Endothelial cell (in vitro differentiated cells): ENCODE measurements at regions not wholly inside any gene's neighbourhood (a gene's known extent, or its start where the extent isn't known, plus 50 kb on each side); places are given as distances from the start of the nearest gene placed in this dataset.

Experiments
- DNase-seq: peaks from one replicate; pipeline ENCODE4 v3.0.0; 2021; ENCODE audit warnings: low spot score
- H3K27ac Mint-ChIP-seq: one replicate; pipeline ENCODE4 v1.8.0; 2021; ENCODE audit warnings: mixed read lengths, inconsistent platforms; ENCODE audit not compliant: unreplicated experiment
- H3K27me3 Mint-ChIP-seq: one replicate; pipeline ENCODE4 v1.8.0; 2021; ENCODE audit warnings: mild to moderate bottlenecking, moderate library complexity, mixed read lengths, inconsistent platforms; ENCODE audit not compliant: unreplicated experiment
- H3K36me3 Mint-ChIP-seq: one replicate; pipeline ENCODE4 v1.8.0; 2021; ENCODE audit warnings: mild to moderate bottlenecking, low read depth, mixed read lengths, inconsistent platforms; ENCODE audit not compliant: unreplicated experiment
- H3K4me1 Mint-ChIP-seq: one replicate; pipeline ENCODE4 v1.8.0; 2021; ENCODE audit warnings: mild to moderate bottlenecking, mixed read lengths, inconsistent platforms; ENCODE audit not compliant: unreplicated experiment
- H3K4me3 Mint-ChIP-seq: one replicate; pipeline ENCODE4 v1.8.0; 2021; ENCODE audit warnings: mild to moderate bottlenecking, mixed read lengths, inconsistent platforms; ENCODE audit not compliant: unreplicated experiment
- H3K9me3 Mint-ChIP-seq: one replicate; pipeline ENCODE4 v1.8.0; 2021; ENCODE audit warnings: mixed read lengths, inconsistent platforms; ENCODE audit not compliant: unreplicated experiment
- TF ChIP-seq, protein P1 (sequence below): fragments of 200-600 bp; sonication (generic); IDR thresholded peaks from one replicate; pipeline ENCODE4 v1.5.0; 2021; ENCODE audit warnings: antibody characterized with exemption; ENCODE audit not compliant: unreplicated experiment

DNA sequence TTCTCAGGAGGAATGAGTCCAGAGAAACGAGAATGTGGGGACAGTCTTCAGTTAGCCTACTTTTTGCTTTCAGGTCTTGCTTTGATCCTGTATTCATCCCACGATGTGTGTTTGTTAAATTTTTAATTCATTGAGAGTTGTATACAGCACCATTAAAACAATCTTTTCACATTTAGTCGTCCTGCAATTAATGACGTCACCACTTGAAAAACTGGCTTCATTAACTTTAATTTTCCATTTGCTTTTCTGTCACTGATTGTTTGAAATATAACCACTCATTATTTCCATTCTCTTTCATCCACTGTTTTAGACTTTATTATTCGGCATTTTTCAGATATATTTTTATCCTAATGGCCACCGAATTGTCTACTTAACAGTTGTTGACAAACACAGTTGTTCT is 146.9 kb downstream of the TFEC start:
- Mint-ChIP-seq H3K4me1 (no peaks in the 10 kb centered on the region), H3K9me3 (no peaks in the 10 kb centered on the region), H3K27ac (no peak overlapping the region), H3K36me3 (no peaks in the 10 kb centered on the region), H3K4me3 (no peak overlapping the region), H3K27me3 (no peaks in the 10 kb centered on the region)
- DNase-seq = no peak
- TF ChIP-seq, protein P1, sequence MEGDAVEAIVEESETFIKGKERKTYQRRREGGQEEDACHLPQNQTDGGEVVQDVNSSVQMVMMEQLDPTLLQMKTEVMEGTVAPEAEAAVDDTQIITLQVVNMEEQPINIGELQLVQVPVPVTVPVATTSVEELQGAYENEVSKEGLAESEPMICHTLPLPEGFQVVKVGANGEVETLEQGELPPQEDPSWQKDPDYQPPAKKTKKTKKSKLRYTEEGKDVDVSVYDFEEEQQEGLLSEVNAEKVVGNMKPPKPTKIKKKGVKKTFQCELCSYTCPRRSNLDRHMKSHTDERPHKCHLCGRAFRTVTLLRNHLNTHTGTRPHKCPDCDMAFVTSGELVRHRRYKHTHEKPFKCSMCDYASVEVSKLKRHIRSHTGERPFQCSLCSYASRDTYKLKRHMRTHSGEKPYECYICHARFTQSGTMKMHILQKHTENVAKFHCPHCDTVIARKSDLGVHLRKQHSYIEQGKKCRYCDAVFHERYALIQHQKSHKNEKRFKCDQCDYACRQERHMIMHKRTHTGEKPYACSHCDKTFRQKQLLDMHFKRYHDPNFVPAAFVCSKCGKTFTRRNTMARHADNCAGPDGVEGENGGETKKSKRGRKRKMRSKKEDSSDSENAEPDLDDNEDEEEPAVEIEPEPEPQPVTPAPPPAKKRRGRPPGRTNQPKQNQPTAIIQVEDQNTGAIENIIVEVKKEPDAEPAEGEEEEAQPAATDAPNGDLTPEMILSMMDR = no peak

GRCh38 chr7:115881476-115881875 is 149.1 kb downstream of the TFEC start:
- H3K27ac Mint-ChIP-seq = no peak overlapping the region
- no peaks in the 10 kb centered on the region for H3K4me1 Mint-ChIP-seq
- no peak overlapping the region for H3K4me3 Mint-ChIP-seq
- H3K36me3 Mint-ChIP-seq = no peaks in the 10 kb centered on the region
- no peak for DNase-seq
- TF ChIP-seq, protein P1 = no peak
- no peaks in the 10 kb centered on the region for H3K27me3 Mint-ChIP-seq
- H3K9me3 Mint-ChIP-seq = no peaks in the 10 kb centered on the region

- no peaks in the 10 kb centered on the region for H3K36me3 Mint-ChIP-seq
- no peak overlapping the region for H3K27ac Mint-ChIP-seq
- H3K4me1 Mint-ChIP-seq = no peaks in the 10 kb centered on the region
- no peaks in the 10 kb centered on the region for H3K27me3 Mint-ChIP-seq
- DNase-seq = no peak
- H3K4me3 Mint-ChIP-seq = no peak overlapping the region
- TF ChIP-seq, protein P1 = no peak
- no peaks in the 10 kb centered on the region for H3K9me3 Mint-ChIP-seq
These were observed 151.4 kb downstream of the TFEC start for GRCh38 chr7:115879171-115879570.

DNA sequence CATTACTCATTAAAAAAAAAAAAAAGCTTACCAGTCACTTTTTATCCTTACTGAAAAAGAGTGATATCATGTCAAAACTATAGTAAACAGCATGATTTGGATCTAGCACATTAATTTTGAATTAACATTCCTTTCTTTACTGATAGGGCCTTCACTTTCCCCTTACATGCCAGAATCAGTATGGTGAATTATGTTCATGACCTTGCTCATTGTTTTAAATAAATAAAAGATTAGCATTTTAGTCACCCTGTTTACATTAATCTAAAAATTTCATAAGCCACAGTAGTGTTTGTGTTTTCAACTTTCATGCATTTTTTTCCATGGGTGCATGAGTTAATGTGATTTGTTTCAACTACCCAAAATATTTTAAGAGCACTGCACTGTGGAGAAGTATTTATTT is 160.8 kb downstream of the TFEC start:
- no peaks in the 10 kb centered on the region for H3K36me3 Mint-ChIP-seq

GRCh38 chr7:115869190-115869589 is 161.4 kb downstream of the TFEC start:
- DNase-seq = no peak
- TF ChIP-seq, protein P1 = no peak
- no peaks in the 10 kb centered on the region for H3K36me3 Mint-ChIP-seq
- H3K4me1 Mint-ChIP-seq = no peaks in the 10 kb centered on the region
- H3K4me3 Mint-ChIP-seq = no peak overlapping the region
- H3K9me3 Mint-ChIP-seq = no peaks in the 10 kb centered on the region
- no peaks in the 10 kb centered on the region for H3K27me3 Mint-ChIP-seq
- no peak overlapping the region for H3K27ac Mint-ChIP-seq

More for the DNA sequence above, 160.8 kb downstream of the TFEC start:
- Mint-ChIP-seq H3K9me3 (no peaks in the 10 kb centered on the region), H3K4me3 (no peak overlapping the region), H3K4me1 (no peaks in the 10 kb centered on the region), H3K27ac (no peak overlapping the region), H3K27me3 (no peaks in the 10 kb centered on the region)
- TF ChIP-seq, protein P1 = no peak
- no peak for DNase-seq
